Caco-2 (cell line): ENCODE measurements at regions not wholly inside any gene's neighbourhood (a gene's known extent, or its start where the extent isn't known, plus 50 kb on each side); places are given as distances from the start of the nearest gene placed in this dataset.

ENCODE experiments used
- BruUV-seq: library from RNA; stranded (reverse); fragments of 400-500 nt; replicated peaks from 2 replicates; lab custom pipeline; 2021; lab: Mats Ljungman, UMichigan
- CTCF ChIA-PET: fragments of 300-600 bp; sonication (Branson Sonifier 250); formaldehyde crosslinking; loops from one replicate; lab custom pipeline; 2022; ENCODE audit warnings: antibody characterized with exemption; lab: Charles Lee
- POLR2A ChIA-PET: fragments of 300-600 bp; sonication (Branson Sonifier 250); formaldehyde crosslinking; loops from one replicate; lab custom pipeline; 2022; ENCODE audit warnings: antibody characterized with exemption; lab: Charles Lee
- DNase-seq, 2 experiments: peaks; one replicate each; pipeline versions ENCODE4 v3.0.0 to v3.0.0-alpha.2; 2020 to 2022
- H3K27me3 ChIP-seq: replicated peaks from 2 replicates; pipeline ENCODE4 v1.6.0; 2011; ENCODE audit warnings: low read length; ENCODE audit not compliant: control insufficient read depth, insufficient read depth
- H3K36me3 ChIP-seq: 2 replicates; pipeline ENCODE4 v1.5.1; 2011; ENCODE audit warnings: low read length; ENCODE audit not compliant: control insufficient read depth, insufficient read depth
- H3K4me1 ChIP-seq: fragments of 250-450 bp; sonication (Bioruptor Pico); 2 replicates; pipeline ENCODE4 v1.5.1; 2020; ENCODE audit warnings: mild to moderate bottlenecking
- H3K4me3 ChIP-seq: 2 replicates; pipeline ENCODE4 v1.5.1; 2011; ENCODE audit warnings: low read depth, mild to moderate bottlenecking, control low read depth, low read length
- H3K9me3 ChIP-seq: fragments of 250-450 bp; sonication (Bioruptor Pico); 2 replicates; pipeline ENCODE4 v1.5.1; 2020; ENCODE audit warnings: mild to moderate bottlenecking, moderate library complexity
- H3K27ac Mint-ChIP-seq: one replicate; pipeline ENCODE4 v1.8.0; 2022; ENCODE audit warnings: mixed read lengths; ENCODE audit not compliant: unreplicated experiment
- H3K27me3 Mint-ChIP-seq: one replicate; pipeline ENCODE4 v1.8.0; 2022; ENCODE audit warnings: mixed read lengths; ENCODE audit not compliant: insufficient read depth, unreplicated experiment
- H3K36me3 Mint-ChIP-seq: one replicate; pipeline ENCODE4 v1.8.0; 2022; ENCODE audit warnings: mild to moderate bottlenecking, mixed read lengths; ENCODE audit not compliant: insufficient read depth, unreplicated experiment
- H3K4me1 Mint-ChIP-seq: one replicate; pipeline ENCODE4 v1.8.0; 2022; ENCODE audit warnings: low read depth, mixed read lengths; ENCODE audit not compliant: unreplicated experiment
- H3K4me3 Mint-ChIP-seq: one replicate; pipeline ENCODE4 v1.8.0; 2022; ENCODE audit warnings: mild to moderate bottlenecking, moderate library complexity, mixed read lengths; ENCODE audit not compliant: unreplicated experiment
- H3K9me3 Mint-ChIP-seq: one replicate; pipeline ENCODE4 v1.8.0; 2022; ENCODE audit warnings: mixed read lengths; ENCODE audit not compliant: unreplicated experiment
- intact Hi-C: fragments of 100-400 bp; cut with micrococcal nuclease; formaldehyde crosslinking; loops from one replicate; pipeline ENCODE4 v1.10.0; 2022; ENCODE audit not compliant: unreplicated experiment
- TF ChIP-seq, protein P1 (sequence below), 2 experiments: fragments of 200-600 bp in 1 of 2; IDR thresholded peaks; 1 replicate in 1 of 2; 2 replicates in 1 of 2; pipeline versions ENCODE4 v1.5.1 to v1.8.0; 2011 to 2022; ENCODE audit warnings: antibody characterized with exemption in 1 of 2, control low read depth in 1 of 2, inconsistent platforms in 1 of 2, low read depth in 1 of 2, low read length in 1 of 2, mild to moderate bottlenecking in 1 of 2, moderate library complexity in 1 of 2; ENCODE audit not compliant: insufficient read depth in 1 of 2, severe bottlenecking in 1 of 2, unreplicated experiment in 1 of 2

DNA sequence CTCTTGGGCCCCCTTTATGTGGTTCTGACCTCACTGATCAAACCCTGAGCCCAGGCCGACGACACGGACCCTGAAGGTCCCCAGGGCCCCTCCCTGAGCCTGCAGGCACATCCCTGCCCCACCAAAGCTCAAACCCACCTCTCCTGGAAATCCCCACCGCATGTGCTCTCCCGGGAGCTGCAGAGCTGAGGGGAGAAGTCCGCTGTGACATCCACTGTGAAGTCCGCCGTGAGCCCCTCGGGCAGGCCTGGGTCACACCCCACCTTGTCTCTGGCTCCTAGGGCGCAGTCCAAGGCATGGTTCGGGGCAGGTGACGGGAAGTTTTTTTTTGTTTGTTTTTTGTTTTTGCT is 100.2 kb downstream of the MICALL2 start:
- ChIA-PET CTCF (no interaction called here), POLR2A (no interaction called here)
- intact Hi-C loops = no loop called here
- DNase-seq = peak in 1 of 2 experiments; percentile 35
- H3K36me3 ChIP-seq = no peaks in the 10 kb centered on the region; the same call in 1 of the 2 replicates
- H3K9me3 Mint-ChIP-seq = no peaks in the 10 kb centered on the region
- BruUV-seq = no TSS peak
- H3K27ac Mint-ChIP-seq = no peak overlapping the region
- H3K27me3 Mint-ChIP-seq = peaks cover 7% of the 10 kb centered on the region
- no peaks in the 10 kb centered on the region; the same call in 1 of the 2 replicates for H3K27me3 ChIP-seq
- no peaks in the 10 kb centered on the region for H3K36me3 Mint-ChIP-seq
- H3K4me3 Mint-ChIP-seq = no peak overlapping the region
- H3K4me1 Mint-ChIP-seq = peaks cover 6% of the 10 kb centered on the region
- TF ChIP-seq, protein P1, sequence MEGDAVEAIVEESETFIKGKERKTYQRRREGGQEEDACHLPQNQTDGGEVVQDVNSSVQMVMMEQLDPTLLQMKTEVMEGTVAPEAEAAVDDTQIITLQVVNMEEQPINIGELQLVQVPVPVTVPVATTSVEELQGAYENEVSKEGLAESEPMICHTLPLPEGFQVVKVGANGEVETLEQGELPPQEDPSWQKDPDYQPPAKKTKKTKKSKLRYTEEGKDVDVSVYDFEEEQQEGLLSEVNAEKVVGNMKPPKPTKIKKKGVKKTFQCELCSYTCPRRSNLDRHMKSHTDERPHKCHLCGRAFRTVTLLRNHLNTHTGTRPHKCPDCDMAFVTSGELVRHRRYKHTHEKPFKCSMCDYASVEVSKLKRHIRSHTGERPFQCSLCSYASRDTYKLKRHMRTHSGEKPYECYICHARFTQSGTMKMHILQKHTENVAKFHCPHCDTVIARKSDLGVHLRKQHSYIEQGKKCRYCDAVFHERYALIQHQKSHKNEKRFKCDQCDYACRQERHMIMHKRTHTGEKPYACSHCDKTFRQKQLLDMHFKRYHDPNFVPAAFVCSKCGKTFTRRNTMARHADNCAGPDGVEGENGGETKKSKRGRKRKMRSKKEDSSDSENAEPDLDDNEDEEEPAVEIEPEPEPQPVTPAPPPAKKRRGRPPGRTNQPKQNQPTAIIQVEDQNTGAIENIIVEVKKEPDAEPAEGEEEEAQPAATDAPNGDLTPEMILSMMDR (IDR thresholded peaks at IDR 0.05; ENCODE audit: insufficient read depth in 1 of 2, low read depth in 1 of 2, low read length in 1 of 2, severe bottlenecking in 1 of 2, unreplicated experiment in 1 of 2) = no peak
- H3K4me1 ChIP-seq = no peaks in the 10 kb centered on the region
- H3K4me3 ChIP-seq = no peak overlapping the region
- no peaks in the 10 kb centered on the region for H3K9me3 ChIP-seq

- intact Hi-C loops = no loop called here
- no peak for DNase-seq
- Mint-ChIP-seq H3K4me3 (no peak overlapping the region), H3K27ac (no peak overlapping the region), H3K9me3 (no peaks in the 10 kb centered on the region), H3K4me1 (peaks cover 6% of the 10 kb centered on the region), H3K36me3 (no peaks in the 10 kb centered on the region), H3K27me3 (peaks cover 7% of the 10 kb centered on the region)
- BruUV-seq = no TSS peak
- Histone ChIP-seq H3K4me1 (no peaks in the 10 kb centered on the region), H3K36me3 (no peaks in the 10 kb centered on the region; the same call in 1 of the 2 replicates), H3K27me3 (no peaks in the 10 kb centered on the region; the same call in 1 of the 2 replicates), H3K4me3 (no peak overlapping the region), H3K9me3 (no peaks in the 10 kb centered on the region)
- ChIA-PET POLR2A (no interaction called here), CTCF (no interaction called here)
- TF ChIP-seq, protein P1 (IDR thresholded peaks at IDR 0.05; ENCODE audit: insufficient read depth in 1 of 2, low read depth in 1 of 2, low read length in 1 of 2, severe bottlenecking in 1 of 2, unreplicated experiment in 1 of 2) = no peak
These were observed 99.4 kb downstream of the MICALL2 start for GRCh38 chr7:1359681-1360485.

- H3K27ac Mint-ChIP-seq = no peak overlapping the region
- TF ChIP-seq, protein P1 (IDR thresholded peaks at IDR 0.05; ENCODE audit: insufficient read depth in 1 of 2, low read depth in 1 of 2, low read length in 1 of 2, severe bottlenecking in 1 of 2, unreplicated experiment in 1 of 2) = no peak
- H3K4me1 Mint-ChIP-seq = peaks cover 6% of the 10 kb centered on the region
- no TSS peak for BruUV-seq
- POLR2A ChIA-PET = no interaction called here
- H3K4me1 ChIP-seq = no peaks in the 10 kb centered on the region
- no peaks in the 10 kb centered on the region for H3K9me3 Mint-ChIP-seq
- CTCF ChIA-PET = no interaction called here
- intact Hi-C loops = no loop called here
- peaks cover 7% of the 10 kb centered on the region for H3K27me3 Mint-ChIP-seq
- H3K36me3 Mint-ChIP-seq = no peaks in the 10 kb centered on the region
- no peak for DNase-seq
- no peak overlapping the region for H3K4me3 Mint-ChIP-seq
- no peak overlapping the region for H3K4me3 ChIP-seq
- H3K36me3 ChIP-seq = no peaks in the 10 kb centered on the region; the same call in 1 of the 2 replicates
- no peaks in the 10 kb centered on the region for H3K9me3 ChIP-seq
- no peaks in the 10 kb centered on the region; the same call in 1 of the 2 replicates for H3K27me3 ChIP-seq
These were observed 98.7 kb downstream of the MICALL2 start for GRCh38 chr7:1360521-1360971.
